Prostate gland (tissue), 2 donors: ENCODE measurements at regions not wholly inside any gene's neighbourhood (a gene's known extent, or its start where the extent isn't known, plus 50 kb on each side); places are given as distances from the start of the nearest gene placed in this dataset.

Experiments
- POLR2A ChIP-seq: fragments of 450-650 bp; IDR thresholded peaks from one replicate; pipeline ENCODE4 v1.6.1; 2016; ENCODE audit warnings: antibody characterized with exemption, mild to moderate bottlenecking
- POLR2AphosphoS5 ChIP-seq: sonication (generic); formaldehyde crosslinking; IDR thresholded peaks from one replicate; pipeline ENCODE4 v1.6.1; 2017; ENCODE audit warnings: antibody characterized with exemption
- TF ChIP-seq, protein P1 (sequence below), 4 experiments: fragments of 200-600 bp in 2 of 4; fragments of 450-650 bp in 2 of 4; sonication (generic) in 2 of 4; IDR thresholded peaks; 1 replicate in 3 of 4; 2 replicates in 1 of 4; pipeline ENCODE4 v1.5.1; 2016 to 2019; ENCODE audit warnings: antibody characterized with exemption in 4 of 4, mild to moderate bottlenecking in 2 of 4, moderate library complexity in 2 of 4

- TF ChIP-seq POLR2A (no peak), POLR2AphosphoS5 (no peak)
- TF ChIP-seq, protein P1, sequence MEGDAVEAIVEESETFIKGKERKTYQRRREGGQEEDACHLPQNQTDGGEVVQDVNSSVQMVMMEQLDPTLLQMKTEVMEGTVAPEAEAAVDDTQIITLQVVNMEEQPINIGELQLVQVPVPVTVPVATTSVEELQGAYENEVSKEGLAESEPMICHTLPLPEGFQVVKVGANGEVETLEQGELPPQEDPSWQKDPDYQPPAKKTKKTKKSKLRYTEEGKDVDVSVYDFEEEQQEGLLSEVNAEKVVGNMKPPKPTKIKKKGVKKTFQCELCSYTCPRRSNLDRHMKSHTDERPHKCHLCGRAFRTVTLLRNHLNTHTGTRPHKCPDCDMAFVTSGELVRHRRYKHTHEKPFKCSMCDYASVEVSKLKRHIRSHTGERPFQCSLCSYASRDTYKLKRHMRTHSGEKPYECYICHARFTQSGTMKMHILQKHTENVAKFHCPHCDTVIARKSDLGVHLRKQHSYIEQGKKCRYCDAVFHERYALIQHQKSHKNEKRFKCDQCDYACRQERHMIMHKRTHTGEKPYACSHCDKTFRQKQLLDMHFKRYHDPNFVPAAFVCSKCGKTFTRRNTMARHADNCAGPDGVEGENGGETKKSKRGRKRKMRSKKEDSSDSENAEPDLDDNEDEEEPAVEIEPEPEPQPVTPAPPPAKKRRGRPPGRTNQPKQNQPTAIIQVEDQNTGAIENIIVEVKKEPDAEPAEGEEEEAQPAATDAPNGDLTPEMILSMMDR (IDR thresholded peaks at IDR 0.05), result no peak
These were observed 124.7 kb upstream of the TMEM164 start for GRCh38 chrX:109878236-109878635.
